Fibroblast of the conjunctiva (primary cell): ENCODE measurements at regions not wholly inside any gene's neighbourhood (a gene's known extent, or its start where the extent isn't known, plus 50 kb on each side); places are given as distances from the start of the nearest gene placed in this dataset.

ENCODE experiments used
- DNase-seq: peaks from one replicate; pipeline ENCODE4 v3.0.0-alpha.2; 2010; ENCODE audit warnings: low read depth

DNA sequence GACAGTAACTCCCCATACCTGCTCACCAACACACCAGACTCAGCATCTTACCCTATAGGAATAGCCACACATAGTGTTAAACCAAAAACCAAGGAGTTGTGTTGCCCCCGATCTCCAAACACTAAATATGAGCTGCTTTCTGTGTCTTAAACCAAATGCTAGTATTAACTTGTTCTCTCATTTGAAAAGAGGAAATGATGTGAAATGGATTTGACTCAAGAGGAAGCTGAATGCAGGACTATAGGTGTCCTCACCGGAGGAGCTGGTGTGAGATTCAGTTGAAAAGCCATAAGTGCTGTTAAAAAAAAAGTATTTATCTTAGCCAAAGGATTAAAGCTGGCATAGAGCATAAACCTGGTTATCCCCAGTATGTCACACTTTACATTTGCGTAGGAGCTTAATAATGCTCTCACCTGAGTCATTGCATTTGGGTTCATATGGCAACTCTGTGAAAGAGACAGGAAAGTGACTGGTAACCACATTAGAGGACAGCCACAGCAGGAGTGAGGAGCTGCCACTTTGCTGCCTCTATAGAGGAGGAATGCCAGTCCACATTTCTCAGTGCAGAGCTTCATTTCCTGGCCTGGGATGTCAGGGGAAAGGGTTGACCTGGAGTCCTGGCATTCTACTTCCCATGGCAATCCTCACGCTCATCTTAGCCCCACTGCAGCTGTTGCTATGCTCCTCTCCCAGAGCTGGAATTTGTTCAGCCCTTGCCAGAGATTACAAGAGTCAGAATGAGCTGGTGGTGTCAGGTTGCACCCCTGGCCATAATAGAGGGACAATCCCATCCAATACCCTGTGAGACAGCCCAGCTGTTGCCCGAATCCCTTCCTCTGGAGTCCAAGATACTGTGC, 143.3 kb upstream of the ANKFN1 start:
- no peak for DNase-seq

DNA sequence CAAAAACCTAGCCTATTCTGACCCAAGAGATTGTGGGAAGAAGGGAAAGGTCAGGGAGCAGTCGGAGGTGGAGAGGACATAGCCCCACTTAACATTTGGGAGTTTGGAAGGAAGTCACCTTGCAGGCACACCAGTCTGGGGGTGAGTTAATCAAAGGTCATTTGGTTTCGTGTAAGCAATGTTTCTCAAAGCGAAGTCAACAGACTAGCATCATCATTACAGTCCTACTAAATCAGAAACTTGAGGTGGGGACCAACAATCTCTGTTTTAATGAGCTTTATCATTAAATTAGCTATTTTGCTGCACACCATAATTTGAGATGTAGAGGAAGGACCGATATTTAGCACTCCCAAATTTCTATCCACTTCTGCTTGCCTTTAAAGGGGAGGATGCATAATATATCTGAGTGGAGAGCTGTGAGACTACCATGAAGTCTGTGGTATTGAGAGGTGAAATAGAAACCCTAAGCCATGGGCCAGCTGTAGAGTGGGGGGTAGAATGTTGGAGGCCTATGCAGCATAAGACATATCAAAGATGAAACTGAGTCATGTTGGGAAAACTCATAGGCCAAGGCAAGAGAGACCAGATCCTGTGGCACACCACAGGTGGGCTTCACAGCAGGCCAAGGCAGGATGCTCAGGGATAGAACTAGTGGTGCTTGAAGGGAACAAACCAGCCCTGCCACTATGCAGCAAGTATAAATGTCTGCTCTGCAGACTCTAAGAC, 141.7 kb upstream of the ANKFN1 start:
- no peak for DNase-seq

DNA sequence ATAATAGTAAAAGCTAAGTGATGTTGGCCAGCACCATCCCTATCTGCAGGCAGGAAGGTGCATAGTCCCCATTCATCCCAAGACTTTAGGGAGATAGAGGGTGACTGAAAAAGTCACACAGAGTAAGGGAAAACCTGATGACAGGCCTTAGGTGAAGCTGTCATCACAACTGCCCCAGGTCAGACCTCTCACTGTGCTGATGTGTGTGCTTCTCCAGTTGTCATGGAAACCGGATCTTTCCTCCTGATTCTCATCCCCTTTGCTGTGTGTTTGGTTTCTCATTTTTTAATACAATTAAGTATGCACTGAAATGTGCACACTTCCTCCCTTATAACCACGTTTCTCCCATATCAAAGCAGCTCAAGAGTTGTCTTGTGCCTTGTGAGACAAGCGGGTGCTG, 135.1 kb upstream of the ANKFN1 start:
- DNase-seq: no peak

DNA sequence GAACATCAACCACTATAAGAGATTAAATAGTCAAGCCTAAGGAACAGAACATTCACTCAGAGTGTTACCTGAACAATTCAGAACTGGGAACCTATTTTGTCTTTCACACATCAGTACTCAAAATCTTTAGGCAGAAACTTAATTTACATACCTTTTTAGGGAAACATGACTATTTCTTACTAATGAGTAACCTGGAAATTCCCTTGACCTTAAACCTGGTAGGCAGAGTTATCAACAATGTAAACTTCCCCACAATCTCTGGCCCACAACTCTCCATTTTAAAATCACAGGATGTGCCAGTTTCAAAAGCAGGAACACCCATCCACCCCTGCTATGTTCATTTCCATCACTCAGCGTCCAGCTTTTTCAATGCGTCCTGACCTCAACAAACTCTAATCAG, 132.9 kb upstream of the ANKFN1 start:
- DNase-seq: no peak

DNA sequence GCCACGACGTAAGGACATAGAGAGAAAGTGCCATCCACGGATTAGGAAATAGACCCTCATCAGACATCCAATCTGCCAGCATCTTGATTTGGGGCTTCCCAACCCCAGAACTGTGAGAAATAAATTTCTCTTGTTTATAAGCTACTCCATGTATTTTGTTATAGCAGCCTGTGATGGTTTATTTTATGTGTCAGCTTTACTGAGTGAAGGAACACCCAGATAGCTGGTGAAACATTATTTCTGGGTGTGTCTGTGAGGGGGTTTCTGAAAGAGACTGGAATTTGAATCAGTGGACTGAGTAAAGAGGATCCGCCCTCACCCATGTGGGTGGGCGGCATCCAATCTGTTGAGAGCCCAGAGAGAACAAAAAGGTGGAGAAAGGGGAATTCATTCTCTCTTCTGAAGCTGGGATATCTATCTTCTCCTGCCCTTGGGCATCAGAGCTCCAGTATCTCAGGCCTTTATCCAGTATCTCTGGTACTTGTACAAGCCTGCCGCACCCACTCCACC, 131.5 kb upstream of the ANKFN1 start:
- DNase-seq: no peak

DNA sequence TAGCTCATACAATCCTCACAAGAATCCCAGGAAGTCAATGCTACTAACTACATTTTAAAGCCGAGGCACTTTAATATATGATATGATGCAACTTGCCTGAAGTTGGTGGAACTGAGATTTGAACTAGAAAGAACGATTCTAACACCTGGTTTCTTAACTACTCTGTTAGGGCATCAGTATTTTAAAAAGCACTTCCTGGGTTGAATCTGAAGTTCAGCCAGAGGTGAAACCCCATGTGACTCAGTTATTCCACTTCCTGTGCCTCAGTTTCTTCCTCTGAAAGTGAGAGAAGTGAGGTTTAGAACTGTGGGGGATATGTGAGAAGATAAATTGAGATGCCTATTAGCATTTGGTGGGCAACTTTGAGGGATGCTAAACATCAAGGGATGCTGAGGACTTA, 129.4 kb upstream of the ANKFN1 start:
- DNase-seq: no peak

DNA sequence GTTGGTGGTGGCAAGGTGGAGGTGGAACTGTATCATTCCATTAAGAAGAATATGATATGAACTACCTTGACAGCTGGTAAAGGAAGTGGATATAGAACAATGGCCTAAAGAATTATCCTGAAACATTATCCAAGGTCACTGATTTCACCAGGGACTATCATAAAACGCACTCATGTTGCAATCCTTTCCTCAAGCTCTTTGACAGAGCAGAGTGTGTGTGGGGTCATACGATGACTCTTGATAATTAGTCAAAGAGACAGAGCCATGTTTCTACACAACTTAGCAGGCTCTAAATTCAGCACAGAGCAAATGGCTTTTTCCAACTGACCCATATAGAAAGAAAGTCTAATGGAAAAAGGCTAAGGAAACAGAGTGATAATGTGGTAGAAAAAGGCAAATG, 126.4 kb upstream of the ANKFN1 start:
- DNase-seq: no peak

DNA sequence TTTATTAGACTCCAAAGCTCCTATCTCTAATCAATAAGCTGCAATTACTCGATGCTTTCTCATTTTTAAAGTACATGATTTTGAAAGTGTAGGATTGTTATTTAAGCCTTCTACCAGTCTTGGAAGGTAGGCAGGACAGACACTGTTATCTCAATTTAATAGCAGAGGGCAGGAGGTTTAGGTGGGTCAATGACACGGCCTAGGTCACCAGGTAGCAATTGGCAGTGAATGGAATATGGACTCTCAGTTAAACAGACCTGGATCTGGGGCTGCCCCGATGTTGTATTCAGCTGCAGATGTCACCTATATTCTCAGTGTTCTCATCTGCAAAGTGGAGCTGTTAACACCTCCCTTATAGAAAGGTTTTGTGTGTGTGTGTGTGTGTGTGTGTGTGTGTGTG, 124.4 kb upstream of the ANKFN1 start:
- no peak for DNase-seq

DNA sequence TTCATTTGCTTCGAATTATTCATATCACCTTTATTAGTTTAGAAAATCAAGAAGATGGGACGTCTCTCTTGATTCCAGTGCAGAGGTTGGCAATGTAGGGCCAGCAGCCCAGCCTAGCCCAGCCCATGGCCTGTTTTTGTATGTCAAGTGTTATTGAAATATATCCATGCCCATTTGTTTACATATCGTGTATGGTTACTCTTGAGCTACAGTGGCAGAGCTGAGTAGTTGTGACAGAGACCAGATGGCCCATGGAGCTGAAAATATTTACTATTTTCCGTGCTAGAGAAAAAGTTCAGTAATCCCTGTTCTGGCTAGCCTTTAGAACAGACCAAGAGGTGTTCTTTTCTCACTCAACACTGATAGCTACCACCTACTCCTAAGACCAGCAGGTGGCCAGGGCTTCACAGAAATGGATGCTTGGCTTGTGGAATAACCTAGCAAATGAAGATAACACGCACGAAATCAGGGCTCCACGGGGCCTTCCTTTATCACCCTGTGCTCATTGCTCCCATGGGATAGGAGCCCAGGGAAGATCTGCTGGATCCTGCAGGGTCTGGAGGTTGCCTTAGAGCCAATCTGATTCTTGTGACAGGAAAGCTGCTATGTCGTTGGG, 123.2 kb upstream of the ANKFN1 start:
- no peak for DNase-seq

DNA sequence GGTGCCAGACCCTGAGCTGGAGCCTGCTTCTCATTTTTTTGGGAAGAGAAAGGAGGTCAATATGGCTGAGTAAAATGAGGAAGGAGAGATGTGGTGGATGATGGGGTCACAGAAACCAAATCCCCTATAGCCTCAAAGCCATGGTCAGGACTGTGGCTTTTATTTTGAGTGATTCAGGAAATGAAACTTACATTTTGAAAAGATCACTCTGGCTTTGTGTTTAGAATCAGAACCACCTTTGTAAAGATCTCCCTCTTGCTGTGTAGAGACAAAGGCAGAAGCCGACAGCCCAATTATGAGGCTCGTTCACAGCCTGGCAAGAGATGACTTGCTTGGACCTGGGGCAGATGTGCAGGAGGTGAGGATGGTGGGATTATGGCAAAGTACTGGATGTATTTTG, 121.6 kb upstream of the ANKFN1 start:
- DNase-seq: no peak

DNA sequence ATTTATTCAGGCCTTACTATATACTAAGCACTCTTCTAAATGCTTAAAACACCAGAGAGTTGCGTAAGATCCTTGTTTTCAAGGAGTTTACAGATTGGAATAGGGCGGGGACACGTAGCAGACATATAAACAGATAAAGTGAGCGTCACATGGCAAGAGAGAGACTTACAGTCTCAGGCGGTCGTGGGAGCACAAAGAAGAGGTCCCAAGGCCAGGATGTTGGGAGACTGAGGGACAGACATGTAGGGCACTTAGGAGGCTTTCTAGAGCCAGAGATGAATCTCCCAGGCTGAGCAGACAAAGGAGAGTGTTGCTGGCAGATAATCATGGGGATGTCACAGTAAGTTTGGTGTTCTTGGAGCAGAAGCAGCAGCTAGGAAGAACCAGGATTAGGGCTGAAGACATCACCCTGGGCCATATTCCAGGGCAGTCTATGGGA, 119.1 kb upstream of the ANKFN1 start:
- no peak for DNase-seq

DNA sequence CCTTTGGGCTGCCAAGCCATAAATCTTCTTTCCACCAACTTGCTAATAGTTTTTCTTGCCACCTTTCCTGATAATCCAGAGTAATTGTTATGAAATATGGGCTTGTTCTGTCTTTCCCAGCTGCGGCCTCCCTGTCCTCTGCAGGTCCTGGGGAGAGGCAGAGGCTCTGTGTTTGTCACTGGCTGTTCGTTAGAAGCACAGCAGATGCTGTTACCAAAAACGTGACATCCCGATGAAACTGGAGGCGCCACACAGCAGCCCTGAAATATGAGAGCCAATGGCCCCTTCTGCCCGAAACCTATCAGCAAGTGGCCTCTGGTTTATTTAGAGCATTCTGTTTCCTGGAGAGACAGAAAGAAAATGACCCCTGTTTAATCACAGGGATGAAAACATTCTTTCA, 115.1 kb upstream of the ANKFN1 start:
- no peak for DNase-seq

DNA sequence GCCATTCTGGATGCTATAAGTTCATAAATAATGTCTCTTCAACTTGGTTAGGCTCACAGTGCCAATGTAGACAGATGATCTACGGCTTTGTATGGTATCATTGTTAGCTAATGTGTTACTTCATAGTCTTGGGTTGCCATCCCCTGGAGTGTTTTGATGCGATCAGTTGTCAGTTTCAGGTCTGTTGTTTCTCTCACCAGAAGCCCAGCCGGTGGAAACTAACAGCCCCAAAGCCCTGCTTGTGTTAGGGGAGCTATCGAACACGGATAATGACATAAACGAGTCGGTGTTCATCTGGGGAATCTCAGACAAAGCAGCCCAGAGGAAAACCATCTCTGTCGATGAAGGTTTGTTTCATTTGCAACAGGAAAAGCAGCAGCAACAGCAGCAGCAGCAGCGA, 107.4 kb upstream of the ANKFN1 start:
- DNase-seq: no peak

DNA sequence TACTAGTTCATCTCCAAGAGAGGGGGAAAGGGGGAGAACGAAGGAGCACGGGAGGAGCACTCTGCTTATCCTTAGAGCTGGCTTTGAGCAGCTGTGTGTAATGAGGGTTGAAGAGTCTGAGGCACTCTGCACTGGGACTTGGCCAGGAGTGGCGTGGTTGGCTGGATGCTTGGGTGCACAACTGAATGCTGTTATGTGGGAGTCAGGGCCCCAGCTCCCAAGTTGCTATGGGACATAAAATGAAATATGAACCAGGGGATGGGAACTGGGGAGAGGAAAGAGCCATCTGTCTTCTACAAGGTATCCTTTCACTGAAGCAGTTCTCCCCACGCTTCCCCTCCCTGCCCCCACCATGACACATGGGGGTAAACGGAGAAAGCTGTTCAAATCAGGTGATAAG, 105.9 kb upstream of the ANKFN1 start:
- no peak for DNase-seq

DNA sequence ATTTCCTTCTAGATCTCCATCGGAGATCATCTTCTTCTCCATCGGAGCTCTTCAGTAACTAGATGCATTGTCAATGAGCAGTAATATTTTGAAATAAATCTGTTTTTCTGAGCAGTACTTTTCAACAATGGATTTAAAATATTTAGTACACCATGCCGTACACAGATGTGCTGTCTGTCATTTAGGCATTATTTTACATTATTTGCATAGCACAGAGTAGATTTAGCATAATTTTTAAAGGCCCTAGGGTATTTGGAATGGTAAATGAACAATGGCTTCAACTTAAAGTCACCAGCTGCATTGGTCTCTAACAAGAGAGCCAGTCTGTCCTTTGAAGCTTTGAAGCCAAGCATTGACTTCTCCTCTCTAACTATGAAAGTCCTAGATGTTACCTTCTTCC, 95.4 kb upstream of the ANKFN1 start:
- no peak for DNase-seq

DNA sequence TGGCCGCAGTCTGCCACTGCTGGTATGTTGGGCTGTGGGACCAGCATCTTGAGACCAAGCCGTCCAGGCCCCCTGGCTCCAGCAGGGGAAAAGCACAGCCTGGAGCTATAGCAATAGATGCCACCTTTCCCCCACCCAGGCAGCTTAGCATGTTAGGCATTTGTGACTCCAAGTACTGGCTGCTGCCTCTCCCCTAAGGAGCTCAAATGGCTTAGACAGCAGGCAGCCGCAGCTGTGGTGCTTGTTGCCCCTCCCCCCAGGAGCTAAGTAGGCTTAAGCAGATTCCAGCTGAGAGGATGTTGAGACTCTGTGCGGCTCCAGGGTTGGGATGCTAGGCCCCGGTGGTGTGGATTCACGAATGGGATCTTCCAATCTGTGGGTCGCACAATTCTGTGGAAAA, 88.8 kb upstream of the ANKFN1 start:
- DNase-seq: no peak

DNA sequence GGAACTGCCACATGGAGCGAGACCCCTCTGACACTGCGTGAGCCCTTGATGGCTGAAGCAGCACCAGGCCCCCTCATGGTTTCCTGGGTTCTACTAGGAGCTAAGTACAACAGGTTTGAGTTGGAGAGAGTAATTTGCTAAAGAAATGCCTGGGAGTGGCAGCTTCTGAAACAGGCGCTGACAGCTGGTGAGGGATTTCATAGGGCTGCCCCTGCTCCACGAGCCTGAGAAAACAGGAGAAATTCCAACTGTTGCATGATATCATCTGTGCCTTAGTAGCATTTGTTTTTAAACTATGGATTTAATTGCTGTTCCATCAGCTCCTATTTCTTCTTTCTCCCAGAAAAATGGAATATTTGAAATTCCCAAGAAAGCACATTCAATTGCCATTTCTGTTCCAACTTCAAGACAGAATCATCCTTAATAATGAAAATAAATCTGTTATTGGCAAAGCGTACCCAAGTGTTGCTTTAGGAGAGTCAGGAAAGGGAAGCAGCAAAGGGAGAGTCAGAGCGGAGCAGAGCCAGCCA, 78.8 kb upstream of the ANKFN1 start:
- DNase-seq: no peak

DNA sequence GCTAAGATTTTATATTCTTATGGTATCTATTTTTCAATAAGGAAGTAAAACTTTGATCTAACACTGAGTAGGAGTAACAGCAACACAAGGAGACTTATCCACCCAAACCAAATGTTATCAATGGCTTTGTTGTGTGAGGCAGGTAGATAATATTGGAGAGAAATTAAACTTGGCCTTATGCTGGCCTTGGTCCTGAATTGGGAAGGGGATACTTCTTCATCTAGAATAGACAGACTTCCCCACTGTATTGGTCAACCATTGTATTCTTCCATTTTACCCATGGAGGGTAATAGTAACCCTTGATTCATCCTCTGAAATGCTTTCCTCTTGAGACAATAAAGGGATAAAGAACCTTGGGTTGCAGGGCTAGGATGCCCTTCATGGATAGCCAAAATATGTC, 76.3 kb upstream of the ANKFN1 start:
- DNase-seq: no peak

DNA sequence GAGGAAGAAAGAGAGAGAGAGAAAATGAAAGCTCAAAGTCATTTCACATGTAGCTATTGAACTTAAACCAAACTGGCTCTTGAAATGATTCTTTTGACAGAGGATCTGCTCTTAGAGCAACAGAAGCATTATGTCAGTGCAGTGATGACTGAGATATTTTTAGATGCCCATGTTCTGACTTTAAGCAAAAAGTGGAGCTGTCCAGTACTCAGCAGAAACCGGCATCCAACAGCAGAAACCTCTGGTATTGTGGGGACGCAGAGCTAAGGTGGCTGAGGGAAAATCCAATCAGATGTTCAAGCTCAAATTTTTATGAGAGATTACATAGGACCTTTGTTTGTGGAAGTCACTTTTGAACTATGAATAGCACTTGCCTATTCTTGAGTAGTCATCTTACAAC, 69.8 kb upstream of the ANKFN1 start:
- no peak for DNase-seq

DNA sequence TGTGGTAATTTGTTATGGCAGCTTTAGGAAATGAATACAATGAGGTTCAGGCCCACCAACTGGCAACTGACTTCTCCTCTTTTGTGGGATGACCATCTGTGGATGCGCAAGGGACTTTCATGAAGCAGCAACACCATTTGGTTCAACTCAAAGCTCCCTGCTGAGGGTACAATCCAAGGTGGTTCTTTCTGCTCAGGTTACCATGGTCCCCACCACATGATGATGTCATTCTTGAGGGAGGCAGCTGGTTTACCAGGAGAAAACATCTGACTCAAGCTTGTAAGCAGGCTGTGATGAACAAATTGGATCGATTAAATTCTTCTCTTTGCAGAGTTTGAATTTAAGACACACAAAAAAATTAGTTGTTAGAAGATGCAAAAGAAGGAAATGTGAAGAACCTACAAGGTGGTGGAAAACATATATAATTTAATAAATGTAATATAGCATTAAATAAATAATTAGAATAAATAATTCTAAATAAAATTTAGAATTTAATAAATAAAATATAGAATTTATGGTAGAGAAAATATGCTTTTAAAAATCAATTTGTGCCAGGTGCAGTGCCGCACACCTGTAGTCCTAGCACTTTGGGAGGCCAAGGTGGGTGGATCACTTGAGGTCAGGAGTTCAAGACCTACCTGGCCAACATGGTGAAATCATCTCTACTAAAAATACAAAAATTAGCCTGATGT, 67.6 kb upstream of the ANKFN1 start:
- DNase-seq: no peak

DNA sequence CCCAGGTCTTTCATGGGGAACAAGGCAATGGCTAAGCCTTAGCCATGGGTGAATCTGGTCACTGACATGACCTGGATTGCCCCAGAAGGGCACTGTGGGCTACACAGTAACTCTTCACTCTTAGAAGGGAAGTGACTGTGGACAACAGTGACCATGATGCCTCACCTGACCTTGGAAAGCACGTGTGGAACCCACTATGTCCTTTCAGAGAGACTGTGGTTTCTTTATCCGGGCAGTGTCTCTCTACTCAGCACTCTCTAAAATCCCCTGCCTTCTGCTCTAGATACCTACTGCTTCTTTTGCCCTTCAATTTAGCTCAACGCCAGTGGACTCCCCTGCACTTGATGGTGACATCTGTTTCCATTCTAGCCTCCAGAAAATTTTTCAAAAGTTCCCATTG, 66.1 kb upstream of the ANKFN1 start:
- DNase-seq: no peak
